ENCODE measurements at regions not wholly inside any gene's neighbourhood (a gene's known extent, or its start where the extent isn't known, plus 50 kb on each side); places are given as distances from the start of the nearest gene placed in this dataset.

DNA sequence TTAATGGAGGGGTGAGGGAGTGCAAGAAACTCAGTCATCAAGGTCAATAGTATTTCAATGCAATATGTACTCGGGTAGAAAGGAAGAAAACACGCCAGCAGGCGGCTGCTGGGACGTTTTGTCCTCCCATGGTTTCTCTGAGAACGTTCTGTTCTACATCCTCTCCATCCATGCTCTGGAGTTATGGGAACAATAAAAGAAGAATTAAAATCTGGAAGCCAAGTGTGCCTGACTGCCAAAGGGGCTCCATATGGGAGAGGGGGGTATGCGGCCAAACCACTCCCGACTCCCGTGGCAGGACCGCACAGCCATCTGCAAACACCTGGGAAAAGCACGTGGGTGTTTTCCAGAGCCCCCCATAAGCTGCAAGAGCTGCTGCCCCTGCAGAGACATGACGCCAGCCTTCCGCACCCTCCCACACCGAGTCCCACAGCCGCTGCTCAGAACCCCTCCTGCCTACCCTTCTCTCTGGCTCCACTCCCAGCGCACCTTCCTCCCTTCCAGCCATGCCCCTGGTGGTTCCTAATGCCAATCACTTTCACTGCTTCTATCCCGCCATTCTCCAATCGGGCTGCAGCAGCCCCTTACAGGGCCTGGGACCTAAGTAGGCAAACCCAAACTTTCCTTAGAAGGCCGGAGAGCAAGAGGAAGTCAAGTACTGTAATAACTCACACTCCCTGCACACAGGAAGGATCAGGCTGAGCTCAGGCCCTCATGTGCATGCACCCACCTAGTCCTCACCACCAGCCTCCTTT, 241.6 kb downstream of the SYK start:
- TF ChIP-seq POLR2AphosphoS5 (IDR thresholded peaks at IDR 0.05; ENCODE audit: low read depth, low read length) (no peak), RAD21 (IDR thresholded peaks at IDR 0.05 in 1 of 2, conservative IDR thresholded peaks at IDR 0.05 in 1 of 2; ENCODE audit: low read depth in 2 of 2, low read length in 2 of 2) (no peak), CBX5 (IDR thresholded peaks at IDR 0.05; ENCODE audit: low read depth, low read length) (no peak), POLR2A (IDR thresholded peaks at IDR 0.05; ENCODE audit: control extremely low read depth in 1 of 2, low read depth in 2 of 2, low read length in 2 of 2) (no peak), CREB1 (IDR thresholded peaks at IDR 0.05) (no peak), TBP (IDR thresholded peaks at IDR 0.05; ENCODE audit: low read depth, low read length) (no peak)
- TF ChIP-seq, protein P1, sequence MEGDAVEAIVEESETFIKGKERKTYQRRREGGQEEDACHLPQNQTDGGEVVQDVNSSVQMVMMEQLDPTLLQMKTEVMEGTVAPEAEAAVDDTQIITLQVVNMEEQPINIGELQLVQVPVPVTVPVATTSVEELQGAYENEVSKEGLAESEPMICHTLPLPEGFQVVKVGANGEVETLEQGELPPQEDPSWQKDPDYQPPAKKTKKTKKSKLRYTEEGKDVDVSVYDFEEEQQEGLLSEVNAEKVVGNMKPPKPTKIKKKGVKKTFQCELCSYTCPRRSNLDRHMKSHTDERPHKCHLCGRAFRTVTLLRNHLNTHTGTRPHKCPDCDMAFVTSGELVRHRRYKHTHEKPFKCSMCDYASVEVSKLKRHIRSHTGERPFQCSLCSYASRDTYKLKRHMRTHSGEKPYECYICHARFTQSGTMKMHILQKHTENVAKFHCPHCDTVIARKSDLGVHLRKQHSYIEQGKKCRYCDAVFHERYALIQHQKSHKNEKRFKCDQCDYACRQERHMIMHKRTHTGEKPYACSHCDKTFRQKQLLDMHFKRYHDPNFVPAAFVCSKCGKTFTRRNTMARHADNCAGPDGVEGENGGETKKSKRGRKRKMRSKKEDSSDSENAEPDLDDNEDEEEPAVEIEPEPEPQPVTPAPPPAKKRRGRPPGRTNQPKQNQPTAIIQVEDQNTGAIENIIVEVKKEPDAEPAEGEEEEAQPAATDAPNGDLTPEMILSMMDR (IDR thresholded peaks at IDR 0.05; ENCODE audit: control extremely low read depth in 1 of 3, insufficient read depth in 1 of 3, low read depth in 1 of 3, low read length in 3 of 3): no peak
- TF ChIP-seq, protein P2, sequence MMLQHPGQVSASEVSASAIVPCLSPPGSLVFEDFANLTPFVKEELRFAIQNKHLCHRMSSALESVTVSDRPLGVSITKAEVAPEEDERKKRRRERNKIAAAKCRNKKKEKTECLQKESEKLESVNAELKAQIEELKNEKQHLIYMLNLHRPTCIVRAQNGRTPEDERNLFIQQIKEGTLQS (IDR thresholded peaks at IDR 0.05; ENCODE audit: insufficient read depth, low read depth, low read length): no peak
